ENCODE measurements at regions not wholly inside any gene's neighbourhood (a gene's known extent, or its start where the extent isn't known, plus 50 kb on each side); places are given as distances from the start of the nearest gene placed in this dataset.
"Not testable (repeated sequence)": the region's sequence is repeated elsewhere in the genome, so short reads cannot be mapped to it uniquely, and the experiment has no call there.

DNA sequence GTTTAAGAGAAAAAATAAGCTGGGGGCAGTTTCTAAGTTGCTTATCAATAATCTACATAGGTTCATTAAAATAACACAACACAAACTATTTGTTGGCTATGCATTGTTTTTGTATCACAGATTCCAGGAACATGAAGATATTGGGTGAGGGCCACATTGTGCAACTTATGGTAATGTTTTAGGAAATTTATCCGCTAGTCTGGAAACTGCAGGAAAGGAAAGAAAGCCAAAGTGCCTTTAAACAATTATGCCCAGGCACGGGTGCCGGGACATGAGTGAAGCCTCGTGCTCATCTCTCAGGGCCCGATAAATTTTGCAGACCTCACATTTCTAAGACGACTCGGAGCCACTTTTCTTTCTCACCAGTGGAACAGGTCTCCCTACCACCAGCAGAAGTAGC is 52.6 kb upstream of the GOLGA8Q start:
- not testable (repeated sequence) for H3K9me2 ChIP-seq (replicated peaks; ENCODE audit: control insufficient read depth, low read length); H3K9me3 ChIP-seq (ENCODE audit: control insufficient read depth, insufficient read depth, low read length); H3K4me1 ChIP-seq (ENCODE audit: control insufficient read depth, low read length); H4K20me1 ChIP-seq (ENCODE audit: control insufficient read depth, insufficient read depth, low read depth, low read length); H3K79me2 ChIP-seq (ENCODE audit: control insufficient read depth, low read length); H3F3A ChIP-seq (ENCODE audit: control insufficient read depth, insufficient read depth); H3K36me3 ChIP-seq (ENCODE audit: control insufficient read depth, low read length); H3K27ac ChIP-seq (ENCODE audit: low read depth, low read length); H3K4me2 ChIP-seq (ENCODE audit: low read length); H3K4me3 ChIP-seq (ENCODE audit: low read length); H3K27me3 ChIP-seq (ENCODE audit: control insufficient read depth, low read length)

DNA sequence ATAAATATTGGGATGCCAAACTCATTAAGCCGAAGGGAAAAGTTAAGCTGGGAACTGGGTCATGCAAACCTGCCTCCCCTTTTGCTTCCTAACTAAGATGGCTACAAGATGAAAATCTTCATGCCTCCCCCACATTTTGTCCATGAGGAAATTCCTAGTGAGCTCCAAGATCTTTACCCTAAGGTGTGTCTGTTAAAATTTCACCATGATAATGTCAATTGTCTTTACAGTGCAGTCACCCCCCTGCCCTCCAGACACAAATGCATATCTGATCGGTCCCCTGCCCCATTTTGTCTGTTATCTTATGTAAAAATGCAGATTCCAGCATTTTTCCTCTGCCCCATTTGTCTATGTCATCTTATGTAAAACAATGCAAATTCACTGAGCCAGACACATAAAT is 51.3 kb upstream of the GOLGA8Q start:
- H3K27ac ChIP-seq (ENCODE audit: low read depth, low read length); H3K4me2 ChIP-seq (ENCODE audit: low read length); H3K9me3 ChIP-seq (ENCODE audit: control insufficient read depth, insufficient read depth, low read length); H3K79me2 ChIP-seq (ENCODE audit: control insufficient read depth, low read length); H3K4me1 ChIP-seq (ENCODE audit: control insufficient read depth, low read length); H3K36me3 ChIP-seq (ENCODE audit: control insufficient read depth, low read length); H3K27me3 ChIP-seq (ENCODE audit: control insufficient read depth, low read length); H3F3A ChIP-seq (ENCODE audit: control insufficient read depth, insufficient read depth); H4K20me1 ChIP-seq (ENCODE audit: control insufficient read depth, insufficient read depth, low read depth, low read length); H3K4me3 ChIP-seq (ENCODE audit: low read length); H3K9me2 ChIP-seq (replicated peaks; ENCODE audit: control insufficient read depth, low read length): not testable (repeated sequence)
